Coronary artery (tissue), 2 donors: ENCODE measurements at regions not wholly inside any gene's neighbourhood (a gene's known extent, or its start where the extent isn't known, plus 50 kb on each side); places are given as distances from the start of the nearest gene placed in this dataset.
A peak's percentile ranks its signal among the peaks of the same experiment; 100 is the strongest.

Experiments used
- DNase-seq: peaks from one replicate; pipeline ENCODE4 v3.0.0-alpha.2; 2017; ENCODE audit warnings: low spot score
- H3K27ac ChIP-seq, 2 donors: fragments of 200-600 bp; sonication (generic); one replicate each; pipeline ENCODE4 v1.5.1; 2016 to 2019
- H3K4me3 ChIP-seq: fragments of 200-600 bp; sonication (generic); 2 replicates; pipeline ENCODE4 v1.5.1; 2016; ENCODE audit warnings: mild to moderate bottlenecking, moderate library complexity
- TF ChIP-seq, protein P1 (sequence below): fragments of 200-600 bp; sonication (generic); IDR thresholded peaks from one replicate; pipeline ENCODE4 v1.5.1; 2019; ENCODE audit warnings: antibody characterized with exemption

- no peak overlapping the region for H3K4me3 ChIP-seq
- no peak for DNase-seq
- TF ChIP-seq, protein P1, sequence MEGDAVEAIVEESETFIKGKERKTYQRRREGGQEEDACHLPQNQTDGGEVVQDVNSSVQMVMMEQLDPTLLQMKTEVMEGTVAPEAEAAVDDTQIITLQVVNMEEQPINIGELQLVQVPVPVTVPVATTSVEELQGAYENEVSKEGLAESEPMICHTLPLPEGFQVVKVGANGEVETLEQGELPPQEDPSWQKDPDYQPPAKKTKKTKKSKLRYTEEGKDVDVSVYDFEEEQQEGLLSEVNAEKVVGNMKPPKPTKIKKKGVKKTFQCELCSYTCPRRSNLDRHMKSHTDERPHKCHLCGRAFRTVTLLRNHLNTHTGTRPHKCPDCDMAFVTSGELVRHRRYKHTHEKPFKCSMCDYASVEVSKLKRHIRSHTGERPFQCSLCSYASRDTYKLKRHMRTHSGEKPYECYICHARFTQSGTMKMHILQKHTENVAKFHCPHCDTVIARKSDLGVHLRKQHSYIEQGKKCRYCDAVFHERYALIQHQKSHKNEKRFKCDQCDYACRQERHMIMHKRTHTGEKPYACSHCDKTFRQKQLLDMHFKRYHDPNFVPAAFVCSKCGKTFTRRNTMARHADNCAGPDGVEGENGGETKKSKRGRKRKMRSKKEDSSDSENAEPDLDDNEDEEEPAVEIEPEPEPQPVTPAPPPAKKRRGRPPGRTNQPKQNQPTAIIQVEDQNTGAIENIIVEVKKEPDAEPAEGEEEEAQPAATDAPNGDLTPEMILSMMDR = no peak
- H3K27ac ChIP-seq = no peak overlapping the region
Observed at GRCh38 chr3:65303431-65303830, 615.6 kb upstream of the ADAMTS9 start.

- DNase-seq = no peak
- no peak overlapping the region for H3K4me3 ChIP-seq
- H3K27ac ChIP-seq = no peak overlapping the region
- TF ChIP-seq, protein P1 = no peak
Observed at GRCh38 chr3:65291448-65292125, 603.8 kb upstream of the ADAMTS9 start.

DNA sequence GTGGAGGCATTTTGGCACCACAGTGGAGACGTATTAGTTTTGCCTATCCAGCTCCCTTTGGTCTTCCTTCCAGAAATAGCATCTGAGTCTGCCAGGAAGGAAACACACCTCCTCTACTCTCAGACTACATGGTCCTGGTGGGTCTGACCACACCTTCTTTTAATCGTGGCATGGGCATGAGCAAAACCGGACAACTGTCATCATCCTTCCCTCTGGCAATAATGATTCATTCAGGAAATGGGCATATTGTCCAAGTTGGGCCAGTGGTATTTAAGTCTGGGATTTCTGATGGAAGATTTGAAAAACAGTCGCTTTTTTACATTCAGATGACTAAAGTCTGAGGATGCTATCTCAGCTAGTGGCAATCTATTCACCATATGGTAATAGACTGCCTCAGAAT is 601.0 kb upstream of the ADAMTS9 start:
- no peak for DNase-seq
- Histone ChIP-seq H3K27ac (no peak overlapping the region), H3K4me3 (no peak overlapping the region)
- TF ChIP-seq, protein P1 = no peak

DNA sequence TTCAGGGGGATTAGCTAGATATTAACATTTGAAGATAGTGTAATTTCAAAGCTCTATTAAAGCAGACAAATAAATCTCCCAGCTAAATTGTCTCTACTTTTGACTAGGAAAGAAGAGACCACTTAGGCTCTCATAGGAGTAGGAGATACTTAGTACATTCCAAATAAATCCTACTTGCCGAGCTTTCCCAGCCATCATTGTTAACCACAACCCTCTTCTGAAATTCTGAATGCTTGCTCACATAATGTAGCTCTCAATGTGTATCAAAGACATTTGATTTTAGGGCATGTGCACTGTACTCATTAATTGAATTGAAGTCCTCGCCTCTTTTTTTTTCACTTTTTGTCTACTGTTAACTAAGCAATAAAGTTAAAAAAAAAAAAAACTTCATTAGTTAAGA is 598.2 kb upstream of the ADAMTS9 start:
- Histone ChIP-seq H3K4me3 (no peak overlapping the region), H3K27ac (no peak overlapping the region)
- no peak for DNase-seq
- TF ChIP-seq, protein P1 = no peak

DNA sequence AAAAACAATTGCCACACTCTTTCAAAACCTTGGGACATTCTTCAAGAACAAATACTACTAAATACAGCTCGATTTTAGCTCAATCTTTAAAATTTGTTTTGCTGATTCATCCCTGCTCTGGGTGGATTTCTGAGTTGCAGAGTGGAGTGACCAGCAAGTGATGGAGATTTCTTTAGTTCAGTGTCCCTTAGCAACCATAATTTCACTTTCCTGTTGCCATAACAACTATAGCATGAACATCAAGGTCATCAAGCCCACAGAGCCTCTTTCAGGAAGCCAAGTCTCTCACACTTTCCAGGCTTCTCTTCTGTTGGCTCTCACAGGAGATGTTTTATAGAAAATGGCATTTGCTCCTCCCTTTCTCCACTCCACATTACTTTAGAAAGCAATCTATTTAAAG is 597.2 kb upstream of the ADAMTS9 start:
- H3K27ac ChIP-seq = no peak overlapping the region
- TF ChIP-seq, protein P1 = no peak
- H3K4me3 ChIP-seq = no peak overlapping the region
- DNase-seq = no peak

- DNase-seq = no peak
- TF ChIP-seq, protein P1 = no peak
- H3K4me3 ChIP-seq = no peak overlapping the region
- H3K27ac ChIP-seq = no peak overlapping the region
Observed at GRCh38 chr3:65284546-65284945, 596.7 kb upstream of the ADAMTS9 start.

DNA sequence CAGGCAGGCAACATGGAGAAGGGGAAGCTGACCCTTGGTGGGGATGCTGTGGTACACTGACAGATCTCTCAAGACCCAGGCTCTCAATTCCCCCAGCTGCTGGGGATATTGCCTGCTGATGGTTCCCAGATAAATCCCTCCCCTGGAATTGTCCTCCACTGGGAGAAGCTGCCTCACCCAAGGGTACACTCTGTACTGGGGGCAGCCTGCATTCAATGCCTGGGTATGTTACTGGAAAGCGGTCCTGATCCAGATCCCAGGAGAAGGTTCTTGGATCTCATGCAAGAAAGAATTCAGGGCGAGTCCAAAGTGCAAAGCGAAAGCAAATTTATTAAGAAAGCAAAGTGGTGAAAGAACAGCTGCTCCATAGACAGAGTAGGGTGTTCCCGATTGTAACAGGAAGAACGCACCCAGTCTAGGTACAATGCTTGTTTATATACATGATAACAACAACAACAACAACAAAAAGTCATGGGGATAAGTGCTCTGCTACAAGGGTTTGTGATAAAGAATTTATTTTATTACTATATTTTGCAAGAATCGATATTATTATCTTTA is 591.5 kb upstream of the ADAMTS9 start:
- H3K27ac ChIP-seq = no peak overlapping the region
- TF ChIP-seq, protein P1 = no peak
- peak overlapping the region; percentile 12 for H3K4me3 ChIP-seq
- peak; percentile 75 for DNase-seq
